VCaP (cell line): ENCODE measurements at regions not wholly inside any gene's neighbourhood (a gene's known extent, or its start where the extent isn't known, plus 50 kb on each side); places are given as distances from the start of the nearest gene placed in this dataset.

Experiments
- H3K27ac ChIP-seq: fragments of 450-650 bp; 2 replicates; pipeline ENCODE4 v1.5.1; 2017
- CTCF ChIP-seq: fragments of 450-650 bp; conservative IDR thresholded peaks from 2 replicates; pipeline ENCODE4 v1.5.1; 2017; ENCODE audit warnings: mild to moderate bottlenecking, moderate library complexity

DNA sequence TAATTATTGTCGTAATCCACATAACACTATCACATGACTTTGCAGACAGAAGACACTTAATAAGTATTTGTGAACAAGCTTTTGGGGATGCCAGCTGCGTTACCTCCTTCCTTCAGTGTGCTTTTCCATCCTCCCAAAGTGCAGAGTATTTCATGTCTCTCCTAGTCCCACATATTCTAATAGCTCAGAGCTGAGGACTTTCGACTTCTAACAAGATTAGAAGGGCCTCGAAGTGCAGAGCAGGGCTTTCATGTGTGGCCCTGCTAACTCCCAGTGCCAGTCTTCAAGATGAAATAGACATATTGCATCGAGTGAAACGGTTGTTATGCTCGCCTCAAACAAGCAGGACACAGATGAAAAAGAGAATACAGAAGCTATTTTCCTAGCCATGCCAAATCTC is 125.7 kb upstream of the RNF32 start:
- H3K27ac ChIP-seq = no peak overlapping the region
- TF ChIP-seq CTCF = no peak

- H3K27ac ChIP-seq = no peak overlapping the region
- TF ChIP-seq CTCF = no peak
These were observed 129.1 kb upstream of the RNF32 start for GRCh38 chr7:156511426-156511825.

GRCh38 chr7:156510966-156511365 is 129.6 kb upstream of the RNF32 start:
- H3K27ac ChIP-seq = no peak overlapping the region
- TF ChIP-seq CTCF = no peak

DNA sequence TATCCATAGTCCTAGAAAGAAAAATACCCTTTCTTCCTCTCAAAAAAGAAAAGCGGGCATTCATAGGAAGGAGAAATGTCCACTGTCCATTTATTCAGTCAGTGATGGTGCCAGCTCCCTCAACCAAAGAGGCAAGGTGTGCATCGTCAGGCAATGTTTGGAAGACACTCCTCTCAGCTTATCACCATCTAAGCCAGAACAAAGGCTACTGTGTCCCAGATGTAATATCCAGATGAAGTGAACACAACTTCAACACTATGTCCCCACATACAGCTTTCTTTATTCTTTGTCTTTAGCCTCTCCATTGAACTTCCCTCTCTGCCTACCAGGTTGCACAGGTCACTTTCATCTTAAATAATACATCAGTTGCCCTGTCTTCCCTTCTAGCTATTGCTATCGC is 131.4 kb upstream of the RNF32 start:
- no peak overlapping the region for H3K27ac ChIP-seq
- TF ChIP-seq CTCF = no peak

DNA sequence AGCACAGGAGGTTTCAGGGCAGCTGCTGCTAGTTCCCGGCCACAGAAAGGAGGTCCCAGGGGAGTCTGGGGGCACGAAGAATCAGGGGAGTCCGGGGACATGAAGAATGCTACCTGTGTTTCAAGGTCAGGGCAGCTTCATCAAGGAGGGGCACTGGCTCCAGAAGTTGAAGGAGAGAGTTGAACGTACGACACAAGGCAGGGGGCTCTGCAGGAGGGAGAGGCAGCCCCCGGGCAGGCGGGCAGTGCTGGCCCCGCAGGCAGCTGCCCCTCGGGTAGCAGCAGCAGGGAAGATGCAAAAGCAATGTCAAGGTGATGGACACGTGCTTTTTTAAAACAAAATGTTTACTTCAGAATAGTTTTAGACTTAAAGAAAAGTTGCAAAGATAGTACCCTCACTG is 134.7 kb upstream of the RNF32 start:
- H3K27ac ChIP-seq = no peak overlapping the region
- TF ChIP-seq CTCF = no peak

DNA sequence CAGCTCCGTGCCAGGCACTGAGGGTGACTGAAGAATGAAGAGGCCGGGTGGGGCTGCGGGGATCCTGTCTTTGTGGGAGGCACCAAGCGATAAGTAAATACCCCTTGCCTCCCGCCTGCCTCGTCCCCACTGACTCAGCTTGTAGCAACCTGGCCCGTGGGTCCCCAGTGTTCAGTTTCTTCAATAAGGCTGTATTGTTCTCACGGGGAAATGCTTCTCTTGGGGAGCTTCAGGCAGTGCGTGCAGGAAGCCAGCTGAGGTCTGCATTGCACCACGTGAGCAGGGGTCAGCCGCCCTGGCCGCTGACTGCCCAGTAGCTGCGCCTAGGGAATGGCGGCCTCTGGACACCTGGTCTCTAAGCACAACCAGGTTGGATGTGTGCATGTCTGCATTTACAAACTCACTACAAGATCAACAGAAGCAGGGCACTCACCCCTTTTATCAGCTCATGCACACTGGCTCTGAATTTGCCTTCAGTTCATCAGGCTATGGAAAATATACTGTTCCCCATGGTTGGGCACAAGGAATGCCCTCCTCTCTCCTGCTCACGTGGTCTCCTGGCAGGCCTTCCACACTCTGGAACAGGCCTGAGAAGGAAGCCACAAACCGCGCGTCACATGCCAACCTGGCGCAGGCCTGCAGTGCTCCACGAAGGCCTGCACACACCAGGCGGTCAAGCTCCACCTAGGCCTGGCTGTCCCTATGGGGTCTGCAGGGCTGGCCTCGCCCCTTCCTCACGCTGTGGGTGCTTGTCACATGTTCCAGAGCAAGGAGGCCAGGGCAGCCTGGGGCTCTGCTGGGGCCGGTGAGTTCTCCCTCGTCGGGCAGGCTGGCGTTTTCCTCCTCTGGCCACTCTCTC is 135.7 kb upstream of the RNF32 start:
- TF ChIP-seq CTCF = no peak
- H3K27ac ChIP-seq = no peak overlapping the region

DNA sequence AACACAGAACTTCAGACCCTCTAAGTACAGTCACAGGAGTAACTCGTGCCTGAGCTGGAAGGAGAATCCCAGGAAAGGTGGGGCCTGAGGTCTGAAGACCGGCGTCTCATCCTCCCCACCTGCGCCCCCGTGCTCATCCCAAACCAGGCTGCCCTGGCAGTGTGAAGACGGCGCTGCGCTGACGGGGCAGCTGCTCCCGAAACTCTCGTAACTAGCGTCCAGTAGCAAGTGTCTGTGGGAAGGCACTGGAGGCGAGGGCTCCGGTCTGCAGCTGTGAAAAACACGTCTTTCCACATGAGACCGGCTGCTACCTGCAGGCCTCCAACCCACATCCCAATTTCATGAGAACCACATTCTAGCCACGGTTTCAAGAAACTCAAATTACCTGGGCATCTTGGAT is 136.6 kb upstream of the RNF32 start:
- H3K27ac ChIP-seq = no peak overlapping the region
- no peak for TF ChIP-seq CTCF
